ENCODE measurements at regions not wholly inside any gene's neighbourhood (a gene's known extent, or its start where the extent isn't known, plus 50 kb on each side); places are given as distances from the start of the nearest gene placed in this dataset.

DNA sequence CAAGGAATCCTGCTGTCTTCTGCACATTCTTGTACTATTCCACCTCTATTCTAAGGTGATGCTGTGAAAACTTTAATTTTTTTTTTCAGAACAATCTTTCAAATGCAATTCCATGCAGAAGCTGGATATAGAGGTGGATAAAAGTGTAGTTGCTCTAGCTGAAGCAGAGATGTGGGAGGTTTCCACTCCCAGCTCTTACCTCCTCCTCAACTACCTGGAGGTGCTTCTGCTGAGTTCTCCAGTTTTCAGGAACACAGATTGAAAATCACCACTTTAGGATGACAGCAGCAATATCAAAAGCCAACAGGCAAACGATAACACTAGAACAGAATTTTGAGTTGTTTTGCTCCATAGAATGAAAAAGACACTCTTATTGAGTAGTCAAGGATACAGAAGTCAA, 51.1 kb upstream of the FAM98A start:
- TF ChIP-seq, protein P1, sequence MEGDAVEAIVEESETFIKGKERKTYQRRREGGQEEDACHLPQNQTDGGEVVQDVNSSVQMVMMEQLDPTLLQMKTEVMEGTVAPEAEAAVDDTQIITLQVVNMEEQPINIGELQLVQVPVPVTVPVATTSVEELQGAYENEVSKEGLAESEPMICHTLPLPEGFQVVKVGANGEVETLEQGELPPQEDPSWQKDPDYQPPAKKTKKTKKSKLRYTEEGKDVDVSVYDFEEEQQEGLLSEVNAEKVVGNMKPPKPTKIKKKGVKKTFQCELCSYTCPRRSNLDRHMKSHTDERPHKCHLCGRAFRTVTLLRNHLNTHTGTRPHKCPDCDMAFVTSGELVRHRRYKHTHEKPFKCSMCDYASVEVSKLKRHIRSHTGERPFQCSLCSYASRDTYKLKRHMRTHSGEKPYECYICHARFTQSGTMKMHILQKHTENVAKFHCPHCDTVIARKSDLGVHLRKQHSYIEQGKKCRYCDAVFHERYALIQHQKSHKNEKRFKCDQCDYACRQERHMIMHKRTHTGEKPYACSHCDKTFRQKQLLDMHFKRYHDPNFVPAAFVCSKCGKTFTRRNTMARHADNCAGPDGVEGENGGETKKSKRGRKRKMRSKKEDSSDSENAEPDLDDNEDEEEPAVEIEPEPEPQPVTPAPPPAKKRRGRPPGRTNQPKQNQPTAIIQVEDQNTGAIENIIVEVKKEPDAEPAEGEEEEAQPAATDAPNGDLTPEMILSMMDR (IDR thresholded peaks at IDR 0.05) = no peak
- no peak for TF ChIP-seq POLR2A (IDR thresholded peaks at IDR 0.05)

Measured in right lobe of liver (tissue), 4 donors.